ENCODE measurements at regions not wholly inside any gene's neighbourhood (a gene's known extent, or its start where the extent isn't known, plus 50 kb on each side); places are given as distances from the start of the nearest gene placed in this dataset.
"Not testable (repeated sequence)": the region's sequence is repeated elsewhere in the genome, so short reads cannot be mapped to it uniquely, and the experiment has no call there.

- Mint-ChIP-seq H3K27ac (ENCODE audit: unreplicated experiment) (no peak overlapping the region), H3K4me1 (ENCODE audit: unreplicated experiment) (peaks cover 11% of the 10 kb centered on the region), H3K36me3 (ENCODE audit: low read depth, unreplicated experiment) (no peaks in the 10 kb centered on the region), H3K4me3 (ENCODE audit: unreplicated experiment) (no peak overlapping the region), H3K9me3 (ENCODE audit: unreplicated experiment) (no peaks in the 10 kb centered on the region), H3K27me3 (ENCODE audit: unreplicated experiment) (peaks cover 3% of the 10 kb centered on the region)
- no peak for TF ChIP-seq CTCF (IDR thresholded peaks at IDR 0.05; ENCODE audit: unreplicated experiment)
- DNase-seq (ENCODE audit: low spot score): no peak
These were observed 84.9 kb upstream of the MYO10 start for GRCh38 chr5:17020678-17021601.

- Mint-ChIP-seq H3K9me3 (ENCODE audit: unreplicated experiment) (no peaks in the 10 kb centered on the region), H3K27ac (ENCODE audit: unreplicated experiment) (no peak overlapping the region), H3K27me3 (ENCODE audit: unreplicated experiment) (peaks cover 6% of the 10 kb centered on the region), H3K4me3 (ENCODE audit: unreplicated experiment) (no peak overlapping the region), H3K4me1 (ENCODE audit: unreplicated experiment) (peaks cover 11% of the 10 kb centered on the region), H3K36me3 (ENCODE audit: low read depth, unreplicated experiment) (no peaks in the 10 kb centered on the region)
- TF ChIP-seq CTCF (IDR thresholded peaks at IDR 0.05; ENCODE audit: unreplicated experiment): no peak
- DNase-seq (ENCODE audit: low spot score): no peak
These were observed 85.5 kb upstream of the MYO10 start for GRCh38 chr5:17021602-17021932.

GRCh38 chr5:17022296-17022695 lies 86.2 kb upstream of the MYO10 start:
- H3K27me3 Mint-ChIP-seq (ENCODE audit: unreplicated experiment): peaks cover 6% of the 10 kb centered on the region

GRCh38 chr5:17024686-17025180 lies 88.6 kb upstream of the MYO10 start:
- Mint-ChIP-seq H3K27ac (ENCODE audit: unreplicated experiment) (no peak overlapping the region), H3K27me3 (ENCODE audit: unreplicated experiment) (peaks cover 5% of the 10 kb centered on the region), H3K36me3 (ENCODE audit: low read depth, unreplicated experiment) (no peaks in the 10 kb centered on the region), H3K4me3 (ENCODE audit: unreplicated experiment) (no peak overlapping the region), H3K4me1 (ENCODE audit: unreplicated experiment) (peaks cover 11% of the 10 kb centered on the region), H3K9me3 (ENCODE audit: unreplicated experiment) (no peaks in the 10 kb centered on the region)
- TF ChIP-seq CTCF (IDR thresholded peaks at IDR 0.05; ENCODE audit: unreplicated experiment): no peak
- no peak for DNase-seq (ENCODE audit: low spot score)

More at GRCh38 chr5:17022296-17022695, 86.2 kb upstream of the MYO10 start:
- no peak for DNase-seq (ENCODE audit: low spot score)
- no peak for TF ChIP-seq CTCF (IDR thresholded peaks at IDR 0.05; ENCODE audit: unreplicated experiment)
- Mint-ChIP-seq H3K4me3 (ENCODE audit: unreplicated experiment) (no peak overlapping the region), H3K36me3 (ENCODE audit: low read depth, unreplicated experiment) (no peaks in the 10 kb centered on the region), H3K4me1 (ENCODE audit: unreplicated experiment) (peaks cover 11% of the 10 kb centered on the region), H3K27ac (ENCODE audit: unreplicated experiment) (no peak overlapping the region), H3K9me3 (ENCODE audit: unreplicated experiment) (no peaks in the 10 kb centered on the region)

GRCh38 chr5:17031659-17032277 lies 95.7 kb upstream of the MYO10 start:
- not testable (repeated sequence) for H3K4me1 Mint-ChIP-seq (ENCODE audit: unreplicated experiment); DNase-seq (ENCODE audit: low spot score); H3K36me3 Mint-ChIP-seq (ENCODE audit: low read depth, unreplicated experiment); H3K27me3 Mint-ChIP-seq (ENCODE audit: unreplicated experiment); H3K9me3 Mint-ChIP-seq (ENCODE audit: unreplicated experiment); H3K27ac Mint-ChIP-seq (ENCODE audit: unreplicated experiment); H3K4me3 Mint-ChIP-seq (ENCODE audit: unreplicated experiment)

- not testable (repeated sequence) for H3K36me3 Mint-ChIP-seq (ENCODE audit: low read depth, unreplicated experiment); DNase-seq (ENCODE audit: low spot score); H3K9me3 Mint-ChIP-seq (ENCODE audit: unreplicated experiment)
These were observed 96.4 kb upstream of the MYO10 start for GRCh38 chr5:17032314-17032985.

GRCh38 chr5:17034992-17035391 lies 98.9 kb upstream of the MYO10 start:
- H3K4me1 Mint-ChIP-seq (ENCODE audit: unreplicated experiment): peaks cover 11% of the 10 kb centered on the region
- DNase-seq (ENCODE audit: low spot score); H3K27me3 Mint-ChIP-seq (ENCODE audit: unreplicated experiment); H3K36me3 Mint-ChIP-seq (ENCODE audit: low read depth, unreplicated experiment); H3K9me3 Mint-ChIP-seq (ENCODE audit: unreplicated experiment); H3K4me3 Mint-ChIP-seq (ENCODE audit: unreplicated experiment); H3K27ac Mint-ChIP-seq (ENCODE audit: unreplicated experiment): not testable (repeated sequence)

More at GRCh38 chr5:17032314-17032985, 96.4 kb upstream of the MYO10 start:
- H3K4me3 Mint-ChIP-seq (ENCODE audit: unreplicated experiment); H3K4me1 Mint-ChIP-seq (ENCODE audit: unreplicated experiment); H3K27ac Mint-ChIP-seq (ENCODE audit: unreplicated experiment); H3K27me3 Mint-ChIP-seq (ENCODE audit: unreplicated experiment): not testable (repeated sequence)
